ENCODE measurements at regions not wholly inside any gene's neighbourhood (a gene's known extent, or its start where the extent isn't known, plus 50 kb on each side); places are given as distances from the start of the nearest gene placed in this dataset.

- no peak for DNase-seq
- H3K4me3 ChIP-seq (ENCODE audit: low read depth, low read length) = no peak overlapping the region
- in situ Hi-C loops (cut with HindIII; ENCODE audit: low pct_ligation_motif_present, low sequenced_read_pairs) = no loop called here
- H3K27me3 ChIP-seq (replicated peaks) = no peaks in the 10 kb centered on the region
- H3K36me3 ChIP-seq (replicated peaks) = no peaks in the 10 kb centered on the region
- H3K27ac ChIP-seq = no peak overlapping the region
- no peak for TF ChIP-seq CTCF (IDR thresholded peaks at IDR 0.05; ENCODE audit: low read depth, low read length, missing control alignments)
Measured at GRCh38 chr3:70813311-70813710, 500.9 kb upstream of the MDFIC2 start.

- Histone ChIP-seq H3K4me3 (ENCODE audit: low read depth, low read length) (no peak overlapping the region), H3K27me3 (replicated peaks) (no peaks in the 10 kb centered on the region), H3K36me3 (replicated peaks) (no peaks in the 10 kb centered on the region), H3K27ac (no peak overlapping the region)
- in situ Hi-C loops (cut with HindIII; ENCODE audit: low pct_ligation_motif_present, low sequenced_read_pairs) = no loop called here
- no peak for TF ChIP-seq CTCF (IDR thresholded peaks at IDR 0.05; ENCODE audit: low read depth, low read length, missing control alignments)
- DNase-seq = peak; percentile 87
Measured at GRCh38 chr3:70811880-70812279, 499.4 kb upstream of the MDFIC2 start.

- Histone ChIP-seq H3K27me3 (replicated peaks) (no peaks in the 10 kb centered on the region), H3K4me3 (ENCODE audit: low read depth, low read length) (no peak overlapping the region), H3K36me3 (replicated peaks) (no peaks in the 10 kb centered on the region), H3K27ac (no peak overlapping the region)
- DNase-seq = no peak
- in situ Hi-C loops (cut with HindIII; ENCODE audit: low pct_ligation_motif_present, low sequenced_read_pairs) = no loop called here
- no peak for TF ChIP-seq CTCF (IDR thresholded peaks at IDR 0.05; ENCODE audit: low read depth, low read length, missing control alignments)
Measured at GRCh38 chr3:70808881-70809280, 496.4 kb upstream of the MDFIC2 start.

GRCh38 chr3:70806556-70806955 is 494.1 kb upstream of the MDFIC2 start:
- no peak for TF ChIP-seq CTCF (IDR thresholded peaks at IDR 0.05; ENCODE audit: low read depth, low read length, missing control alignments)
- Histone ChIP-seq H3K4me3 (ENCODE audit: low read depth, low read length) (no peak overlapping the region), H3K27ac (no peak overlapping the region), H3K27me3 (replicated peaks) (no peaks in the 10 kb centered on the region), H3K36me3 (replicated peaks) (no peaks in the 10 kb centered on the region)
- DNase-seq = no peak
- in situ Hi-C loops (cut with HindIII; ENCODE audit: low pct_ligation_motif_present, low sequenced_read_pairs) = no loop called here

- in situ Hi-C loops (cut with HindIII; ENCODE audit: low pct_ligation_motif_present, low sequenced_read_pairs) = no loop called here
- DNase-seq = no peak
- Histone ChIP-seq H3K27ac (no peak overlapping the region), H3K27me3 (replicated peaks) (no peaks in the 10 kb centered on the region), H3K36me3 (replicated peaks) (no peaks in the 10 kb centered on the region), H3K4me3 (ENCODE audit: low read depth, low read length) (no peak overlapping the region)
- no peak for TF ChIP-seq CTCF (IDR thresholded peaks at IDR 0.05; ENCODE audit: low read depth, low read length, missing control alignments)
Measured at GRCh38 chr3:70806021-70806420, 493.6 kb upstream of the MDFIC2 start.

GRCh38 chr3:70805061-70805889 is 492.8 kb upstream of the MDFIC2 start:
- in situ Hi-C loops (cut with HindIII; ENCODE audit: low pct_ligation_motif_present, low sequenced_read_pairs) = no loop called here
- TF ChIP-seq CTCF (IDR thresholded peaks at IDR 0.05; ENCODE audit: low read depth, low read length, missing control alignments) = no peak
- H3K36me3 ChIP-seq (replicated peaks) = no peaks in the 10 kb centered on the region
- H3K27me3 ChIP-seq (replicated peaks) = no peaks in the 10 kb centered on the region
- H3K27ac ChIP-seq = no peak overlapping the region
- DNase-seq = no peak
- no peak overlapping the region for H3K4me3 ChIP-seq (ENCODE audit: low read depth, low read length)

All from brain microvascular endothelial cell (primary cell).